ENCODE measurements at regions not wholly inside any gene's neighbourhood (a gene's known extent, or its start where the extent isn't known, plus 50 kb on each side); places are given as distances from the start of the nearest gene placed in this dataset.
A peak's percentile ranks its signal among the peaks of the same experiment; 100 is the strongest.

DNA sequence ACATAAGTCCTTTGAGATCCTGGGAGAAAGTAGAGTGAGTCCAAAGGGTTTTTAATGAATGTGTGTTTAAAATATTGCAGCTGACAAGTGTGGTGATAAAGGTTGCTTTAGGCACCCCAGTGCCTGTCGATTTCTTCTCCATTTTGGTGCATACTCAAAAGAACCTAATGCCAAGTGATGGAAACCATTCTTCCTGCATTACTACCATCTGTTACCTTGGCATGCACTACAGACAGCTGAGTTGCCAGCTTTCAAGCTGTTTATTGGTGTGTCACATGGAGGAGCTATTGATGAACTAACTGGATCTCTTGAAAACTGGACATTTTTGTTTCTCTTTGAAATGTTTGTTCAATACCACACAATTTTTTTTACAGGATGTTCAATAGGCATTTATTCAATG, 350.0 kb downstream of the AKAIN1 start:
- no peak for DNase-seq

DNA sequence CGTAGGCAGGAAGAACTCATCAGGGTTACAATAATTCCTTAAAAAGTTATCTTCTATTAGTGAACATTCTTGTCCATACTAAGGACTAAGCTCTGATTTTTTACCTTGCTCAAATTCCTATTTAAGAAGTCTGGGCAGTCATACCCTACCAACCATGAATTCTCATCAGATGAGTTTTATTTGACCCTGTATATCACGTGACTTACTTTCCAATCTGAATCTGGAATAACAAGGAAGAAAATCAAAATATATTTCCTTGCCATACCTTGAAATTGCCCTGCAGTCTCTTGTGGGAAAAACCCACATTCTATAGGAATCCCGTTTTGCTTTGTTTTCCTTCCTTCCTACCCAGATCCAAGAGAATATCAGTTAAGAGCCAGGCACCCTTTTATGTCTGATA, 352.7 kb downstream of the AKAIN1 start:
- DNase-seq: no peak

DNA sequence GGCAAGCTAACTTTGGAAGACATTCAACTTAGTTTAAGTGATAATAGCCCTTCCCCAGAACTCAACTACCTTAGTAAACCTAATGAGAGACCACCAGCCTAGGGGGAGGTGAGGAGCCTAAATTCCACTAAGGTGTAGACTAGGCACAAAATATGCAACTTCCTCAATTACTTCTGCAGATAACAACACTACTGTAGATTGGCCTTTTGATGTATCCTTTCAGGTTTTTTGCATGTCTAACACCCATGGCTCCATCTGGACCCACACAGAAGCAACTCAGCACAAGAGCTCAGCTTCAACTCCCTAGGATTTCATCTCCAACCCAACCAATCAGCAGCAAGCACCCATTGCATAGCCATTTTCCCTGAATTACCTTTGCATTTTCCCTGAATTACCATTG, 353.3 kb downstream of the AKAIN1 start:
- DNase-seq: no peak

DNA sequence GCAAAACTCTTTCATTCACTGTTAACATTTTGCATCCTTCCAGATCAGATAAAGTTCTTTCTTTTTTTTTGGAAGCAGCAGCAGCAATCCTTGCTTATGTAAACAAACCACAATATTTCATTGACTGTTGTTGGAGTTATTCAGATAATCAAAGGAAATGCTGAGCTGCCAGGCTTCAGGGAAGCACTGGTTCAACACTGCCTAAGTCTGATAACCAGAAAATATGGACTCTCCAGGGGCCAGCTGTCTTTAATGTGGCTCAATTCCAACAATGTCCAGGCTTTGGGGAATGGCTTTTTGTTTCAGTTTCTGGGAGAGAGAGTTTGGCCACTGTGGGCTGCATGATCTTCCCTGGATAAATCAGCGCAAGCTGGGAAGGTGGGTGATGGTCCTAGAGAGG, 354.3 kb downstream of the AKAIN1 start:
- DNase-seq: no peak

DNA sequence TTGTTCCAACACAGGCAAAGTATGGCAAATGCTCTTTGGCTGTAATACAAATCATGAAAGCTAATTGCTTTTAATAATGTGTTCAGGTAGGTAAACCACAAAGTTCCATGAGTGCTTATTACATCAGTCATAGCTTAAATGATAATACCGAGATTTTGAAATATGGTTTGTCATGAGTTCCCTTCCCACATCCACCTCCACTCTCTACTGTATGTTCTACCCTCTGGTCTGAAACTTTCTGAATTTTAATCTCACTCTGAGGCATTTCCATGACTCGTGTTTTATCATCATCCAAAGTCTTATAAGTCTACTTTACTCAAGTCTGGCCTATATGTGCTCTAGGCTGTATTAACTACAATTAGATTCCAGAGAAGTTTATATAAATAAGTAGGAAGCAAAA, 354.8 kb downstream of the AKAIN1 start:
- DNase-seq: no peak

DNA sequence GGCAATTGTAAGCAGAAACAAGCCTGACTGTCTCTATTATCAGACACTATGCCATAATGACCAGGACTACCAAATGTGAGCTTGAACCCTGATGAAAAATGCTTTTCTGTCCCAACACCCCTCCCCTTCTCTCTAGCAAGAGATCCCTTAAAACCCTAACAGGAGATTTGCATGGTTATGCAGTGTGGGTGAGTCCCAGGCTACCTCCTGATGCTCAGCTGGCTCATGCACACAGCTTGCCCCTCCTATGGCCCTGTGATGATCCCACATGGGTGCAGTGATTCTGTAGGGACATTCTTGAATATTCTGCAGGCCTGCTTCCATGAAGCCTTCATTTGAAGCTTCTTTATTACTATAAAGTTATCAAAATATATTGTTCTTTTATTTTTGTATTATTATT, 357.4 kb downstream of the AKAIN1 start:
- DNase-seq: no peak

DNA sequence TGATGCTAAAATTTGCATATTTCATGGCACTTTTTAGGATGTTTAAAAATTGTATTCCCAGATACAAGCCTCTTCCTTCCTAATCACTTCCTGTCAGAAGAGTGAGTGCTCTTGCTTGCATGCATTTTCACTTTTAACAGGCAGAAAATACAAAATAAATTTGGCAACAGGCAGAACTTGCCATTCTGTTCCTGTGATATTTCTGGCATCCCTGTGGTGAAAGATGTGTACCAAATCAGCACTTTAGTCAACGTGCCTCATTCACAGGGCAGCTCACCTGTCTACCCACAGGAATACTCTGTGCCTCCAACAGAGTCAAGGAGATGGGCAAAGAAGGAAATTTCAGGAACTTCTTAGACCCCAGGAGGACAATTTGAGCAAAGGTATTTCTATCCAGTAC, 360.9 kb downstream of the AKAIN1 start:
- no peak for DNase-seq

DNA sequence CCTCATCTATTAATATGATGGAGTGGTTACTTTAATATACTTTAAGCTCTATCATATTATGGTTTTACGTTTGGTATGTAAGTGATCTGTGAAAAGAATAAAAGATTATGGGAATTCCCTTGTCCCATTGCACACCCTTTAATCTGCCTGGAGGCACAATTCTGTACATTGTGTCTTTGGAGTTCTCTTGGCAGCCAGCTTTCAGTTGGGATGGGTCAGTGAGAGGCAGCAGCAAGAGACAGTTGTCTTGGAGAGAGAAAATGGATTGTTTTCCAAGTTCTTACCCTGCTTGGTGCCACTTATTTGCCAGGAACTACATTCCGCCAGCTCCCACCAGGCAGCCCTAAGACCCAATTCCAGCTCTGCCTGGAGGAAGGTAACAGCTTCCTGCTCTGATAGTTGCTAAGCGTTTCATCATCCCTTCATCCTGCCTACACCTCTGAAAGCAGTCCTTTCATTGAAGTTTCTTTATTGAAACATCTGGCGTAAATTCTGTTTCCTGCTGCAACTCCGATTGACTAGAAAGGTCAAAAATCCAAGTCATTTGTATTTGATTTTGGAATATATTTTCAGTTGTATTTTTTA, 365.2 kb downstream of the AKAIN1 start:
- DNase-seq: peak in 1 of 2 experiments; percentile 1

DNA sequence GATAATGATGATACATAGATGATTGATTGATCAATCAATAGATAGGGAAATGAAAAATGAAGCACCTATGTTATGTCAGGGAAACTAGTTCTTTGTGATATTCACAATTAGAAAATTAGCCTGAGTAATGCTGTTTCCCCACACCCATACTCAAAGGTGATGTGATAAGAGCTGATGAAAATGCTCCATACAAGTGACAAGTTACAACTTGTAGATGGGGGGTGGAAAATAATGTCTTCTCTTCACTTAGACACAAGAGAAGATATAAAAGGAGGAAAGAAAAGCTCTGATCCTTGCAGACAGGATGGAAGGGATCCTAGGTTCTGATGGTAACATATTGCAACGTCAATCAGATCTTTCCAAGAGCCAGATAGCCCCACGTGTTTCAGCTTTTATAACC, 365.9 kb downstream of the AKAIN1 start:
- DNase-seq: no peak

DNA sequence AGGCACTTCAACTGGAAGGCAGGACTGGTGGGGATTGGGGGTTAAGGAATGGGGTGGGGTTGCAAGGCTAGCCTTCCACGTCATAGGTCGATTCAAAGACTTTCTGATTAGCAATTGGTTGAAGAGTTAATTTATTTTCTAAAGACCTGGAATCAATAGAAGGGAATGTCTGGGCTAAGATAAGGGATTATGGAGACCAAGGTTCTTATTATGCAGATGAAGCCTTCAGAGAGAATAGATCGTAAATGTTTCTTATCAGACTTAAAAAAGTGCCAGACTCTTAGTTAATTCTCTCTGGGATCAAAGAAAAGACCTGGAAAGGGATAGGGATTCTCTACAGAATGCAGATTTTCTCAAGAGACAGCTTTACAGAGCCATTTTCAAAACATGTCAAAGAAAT, 368.0 kb upstream of the DLGAP1 start:
- DNase-seq: no peak

DNA sequence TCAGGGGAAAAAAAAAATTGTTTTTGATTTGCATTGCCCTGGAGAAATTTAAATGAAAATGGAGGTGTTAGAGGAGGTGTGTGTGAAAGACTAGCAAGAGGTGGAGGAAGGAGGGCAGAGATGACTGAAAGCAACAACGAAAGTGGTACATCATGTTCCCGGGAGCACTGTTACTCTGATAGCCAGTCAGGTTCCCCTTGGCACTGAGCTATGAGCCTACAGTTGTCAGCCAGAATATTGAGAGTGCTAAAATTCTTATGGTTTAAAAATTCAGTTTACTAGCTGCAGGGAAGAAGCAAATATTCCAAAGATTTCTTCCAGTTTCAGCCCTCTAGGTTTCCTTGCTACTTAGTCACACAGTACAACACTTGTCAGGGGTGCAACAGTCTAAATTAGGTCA, 366.7 kb upstream of the DLGAP1 start:
- DNase-seq: no peak

DNA sequence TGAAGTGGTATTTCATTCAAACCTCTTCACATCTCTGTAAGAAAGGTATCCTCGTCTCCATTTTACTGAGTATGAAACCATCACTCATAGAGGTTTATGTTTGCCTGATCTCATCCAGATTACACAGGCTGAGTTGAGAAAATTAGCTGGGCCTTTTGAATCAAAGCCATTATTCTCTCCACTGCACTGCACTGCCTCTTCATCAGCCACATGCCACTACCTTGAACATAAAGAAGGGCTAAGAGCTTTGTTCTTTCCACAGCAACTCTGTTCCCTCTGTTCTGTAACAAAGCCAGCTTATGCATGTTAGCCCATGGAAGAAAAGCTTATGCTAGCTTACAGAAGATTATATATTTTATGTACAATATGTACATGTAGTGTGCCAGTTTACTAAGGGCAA, 362.6 kb upstream of the DLGAP1 start:
- DNase-seq: no peak

DNA sequence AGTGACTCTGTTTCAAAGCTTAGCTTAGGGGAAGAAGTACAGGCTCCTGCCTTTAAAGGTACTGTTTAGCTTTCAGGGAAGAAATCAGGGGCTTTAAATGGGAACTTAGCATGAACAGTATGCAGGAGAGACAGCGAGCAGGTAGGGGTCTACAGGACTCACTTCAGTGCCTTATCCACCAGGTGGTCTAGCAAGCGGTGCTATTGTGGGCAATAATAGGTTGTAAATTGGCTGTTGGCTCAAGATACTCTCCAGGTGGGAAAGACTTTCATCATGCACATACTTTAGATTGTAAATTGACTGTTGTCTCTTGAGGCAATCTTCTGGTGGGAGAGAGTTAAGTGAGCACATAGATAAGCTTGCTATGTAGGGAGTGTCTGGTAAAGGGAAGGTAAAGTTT, 358.6 kb upstream of the DLGAP1 start:
- DNase-seq: no peak

DNA sequence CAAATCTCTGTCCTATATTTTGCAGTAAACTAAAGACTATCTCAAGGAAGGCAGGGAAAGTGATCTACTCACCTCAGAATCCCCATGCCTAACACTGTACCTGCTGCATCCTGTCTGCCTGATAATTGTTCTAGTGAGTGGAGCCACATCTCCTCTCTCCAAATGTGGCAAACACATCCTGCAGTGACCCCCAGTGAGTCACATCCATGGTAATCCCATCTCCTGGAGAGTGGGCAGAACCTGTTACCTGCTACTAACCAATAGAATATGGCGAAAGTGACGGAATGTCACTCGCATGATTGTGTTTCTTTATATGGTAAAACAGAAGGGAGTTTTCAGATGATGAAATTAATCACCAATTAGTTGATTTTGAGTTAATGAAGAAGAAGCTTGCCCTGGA, 353.8 kb upstream of the DLGAP1 start:
- DNase-seq: no peak

DNA sequence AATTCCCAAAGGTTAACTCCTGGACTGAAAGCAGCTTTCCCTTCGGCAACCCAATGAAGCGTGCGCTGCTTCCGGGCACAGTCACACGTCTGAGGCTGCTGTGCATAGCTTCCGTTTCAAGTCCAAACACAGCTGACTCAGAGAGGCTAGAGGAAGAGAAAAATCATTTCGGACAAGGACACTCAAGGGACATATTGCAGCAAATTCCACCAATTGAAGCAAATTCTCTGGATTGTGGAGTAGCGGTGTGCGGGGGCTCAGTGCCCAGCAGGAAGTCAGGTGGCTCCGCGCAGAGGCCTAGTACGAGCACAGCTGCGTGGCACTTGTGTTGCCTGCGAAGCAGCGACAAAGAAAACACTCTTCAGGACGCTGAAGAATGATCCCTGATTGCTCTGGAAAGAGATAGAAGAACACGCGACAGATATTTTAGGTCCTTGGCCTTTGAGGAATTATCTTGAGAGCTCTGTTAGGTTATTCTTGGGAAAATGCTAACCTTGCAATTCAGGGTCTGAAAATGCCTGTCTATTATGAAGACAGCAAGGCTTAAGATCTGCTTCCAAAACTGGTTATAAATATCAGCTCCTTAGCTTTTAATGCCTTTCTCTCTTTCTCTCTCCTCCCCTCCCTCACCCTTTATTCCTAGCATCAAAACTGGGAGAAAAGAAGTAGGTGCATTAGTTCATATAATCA, 352.6 kb upstream of the DLGAP1 start:
- DNase-seq: no peak

DNA sequence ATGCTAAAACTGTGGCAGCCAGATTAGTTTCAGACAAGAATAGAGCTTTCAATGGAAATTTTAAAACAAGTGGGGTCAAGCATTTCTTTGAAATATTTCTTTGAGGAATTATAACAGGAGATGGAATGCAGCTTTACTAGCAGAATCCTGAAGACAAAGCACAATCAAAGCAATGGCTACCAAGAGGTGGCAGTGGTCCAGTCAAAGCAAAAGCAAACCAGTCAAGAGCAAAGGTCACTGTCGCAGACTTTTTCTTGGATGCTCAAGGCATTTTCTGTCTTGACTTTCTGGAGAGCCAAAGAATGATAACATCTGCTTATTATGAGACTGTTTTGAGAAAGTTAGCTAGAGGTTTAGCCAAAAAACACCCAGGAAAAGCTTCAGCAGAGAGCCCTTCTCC, 351.2 kb upstream of the DLGAP1 start:
- no peak for DNase-seq

DNA sequence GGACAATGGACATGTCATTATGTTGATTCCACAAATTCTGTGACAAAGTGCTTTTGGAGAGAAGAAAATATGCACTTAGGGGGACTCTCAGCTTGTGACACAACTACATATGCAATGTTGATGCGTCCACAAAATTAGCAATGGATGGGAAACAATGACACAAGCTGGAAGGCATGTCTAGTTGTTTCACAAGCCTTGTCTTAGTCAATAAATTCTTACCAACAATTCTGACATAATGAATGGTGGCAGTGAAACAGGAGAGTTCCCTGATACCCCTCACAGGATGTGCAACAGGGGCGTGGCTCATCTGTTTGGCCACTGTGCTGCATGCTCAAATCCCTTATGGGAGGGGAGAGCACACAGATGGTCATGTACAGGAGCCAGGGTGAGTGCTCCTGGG, 347.2 kb upstream of the DLGAP1 start:
- no peak for DNase-seq

DNA sequence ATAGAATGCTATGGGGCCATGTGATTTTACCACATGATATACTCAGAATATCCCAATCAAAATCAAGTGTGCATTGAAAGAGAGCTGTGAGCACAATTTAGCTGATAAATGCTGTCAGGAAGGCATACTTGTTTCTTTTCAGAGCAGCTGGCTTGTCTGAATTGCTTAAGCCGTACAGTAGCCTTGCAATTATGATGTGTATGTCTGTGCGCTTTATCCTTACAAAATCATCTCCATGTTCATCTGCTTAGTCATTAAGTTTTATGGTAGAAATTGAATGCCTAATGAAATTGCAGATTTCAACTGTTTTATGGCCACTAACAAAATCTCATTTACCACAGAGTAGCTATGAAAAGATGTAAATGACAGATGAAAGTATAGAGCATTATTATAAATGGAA, 346.0 kb upstream of the DLGAP1 start:
- no peak for DNase-seq

DNA sequence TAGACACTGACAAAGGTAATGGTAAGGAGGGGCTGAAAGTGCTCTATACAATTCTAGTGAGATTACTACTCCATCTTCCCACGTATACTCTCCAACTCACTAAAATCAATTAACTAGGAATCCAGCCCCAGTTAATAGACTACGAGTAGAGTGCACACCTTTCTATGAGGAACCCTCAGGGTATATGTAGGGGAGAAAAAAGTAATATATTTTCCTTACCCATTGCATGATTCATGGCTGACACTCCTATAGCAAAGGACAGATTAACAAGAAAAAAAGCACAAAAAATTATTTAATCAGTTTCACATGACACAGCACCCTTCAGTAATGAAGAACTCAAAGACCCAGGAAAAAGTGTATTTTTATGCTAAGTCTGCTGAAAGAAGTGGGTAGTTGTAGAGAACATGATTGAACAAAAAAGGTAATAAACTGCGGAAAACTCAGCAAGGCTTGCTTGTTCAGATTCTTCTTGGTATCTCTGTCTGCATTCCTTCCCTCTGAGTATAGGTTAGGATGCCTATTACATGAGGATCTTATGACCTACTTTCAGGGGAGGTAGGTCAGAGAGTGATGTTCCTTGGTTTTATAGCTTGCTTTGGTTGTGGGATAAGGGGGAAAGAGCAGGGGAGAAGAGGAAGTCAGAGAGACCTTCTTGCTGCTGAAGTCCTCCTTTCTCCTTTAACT, 342.0 kb upstream of the DLGAP1 start:
- no peak for DNase-seq

DNA sequence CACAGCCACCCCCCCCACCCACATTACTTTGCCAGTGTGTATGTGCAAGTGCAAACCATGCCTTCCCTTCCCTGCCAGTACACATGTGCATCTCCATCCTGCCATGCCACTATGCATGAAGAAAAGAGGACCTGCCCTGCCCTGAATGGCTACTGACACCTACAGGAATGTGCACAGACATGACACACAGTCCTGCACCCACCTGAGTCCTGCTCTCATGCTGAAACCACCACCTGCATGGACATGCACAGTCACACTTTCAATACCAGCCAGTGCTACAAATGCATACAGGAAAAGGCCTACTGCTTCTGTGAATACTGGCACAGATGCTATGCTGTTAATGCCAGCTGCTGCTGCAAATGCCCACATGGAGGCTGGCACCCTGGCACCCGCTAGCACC, 334.4 kb upstream of the DLGAP1 start:
- DNase-seq: no peak

DNA sequence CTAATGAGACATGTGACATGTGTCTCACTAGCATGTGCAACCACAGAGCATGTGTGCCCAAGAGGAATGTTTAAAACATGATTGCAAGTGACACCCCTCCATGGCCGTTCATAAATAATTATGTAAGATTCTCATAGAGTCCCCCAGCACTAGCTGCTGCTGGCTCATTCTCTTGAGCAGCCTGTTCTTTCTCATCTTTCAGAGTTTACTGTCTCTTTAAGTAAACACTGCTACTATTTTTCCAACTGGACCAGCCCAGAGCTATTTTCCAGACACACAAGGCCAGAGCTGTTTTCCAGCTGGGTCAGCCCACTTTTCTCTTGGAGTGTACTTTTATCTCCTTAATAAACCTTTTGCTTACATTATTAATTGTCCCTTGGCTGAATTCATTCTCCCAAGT, 326.8 kb upstream of the DLGAP1 start:
- DNase-seq: no peak

DNA sequence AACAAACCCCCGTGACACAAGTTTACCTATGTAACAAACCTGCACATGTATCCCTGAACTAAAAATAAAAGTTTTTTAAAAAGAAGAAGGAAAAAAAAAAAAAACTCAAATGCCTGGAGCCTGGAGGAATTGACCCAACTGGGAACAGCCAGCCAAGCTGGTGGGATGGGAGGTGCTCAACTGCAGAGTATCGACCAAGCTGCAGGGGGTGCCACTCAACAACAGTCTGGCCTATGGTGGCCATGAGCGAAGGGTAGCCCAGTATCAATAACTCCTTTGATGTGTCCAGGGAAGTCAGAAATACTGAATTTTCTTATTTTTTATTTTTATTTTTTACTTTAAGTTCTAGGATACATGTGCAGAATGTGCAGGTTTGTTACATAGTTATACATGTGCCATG, 310.3 kb upstream of the DLGAP1 start:
- DNase-seq: no peak

DNA sequence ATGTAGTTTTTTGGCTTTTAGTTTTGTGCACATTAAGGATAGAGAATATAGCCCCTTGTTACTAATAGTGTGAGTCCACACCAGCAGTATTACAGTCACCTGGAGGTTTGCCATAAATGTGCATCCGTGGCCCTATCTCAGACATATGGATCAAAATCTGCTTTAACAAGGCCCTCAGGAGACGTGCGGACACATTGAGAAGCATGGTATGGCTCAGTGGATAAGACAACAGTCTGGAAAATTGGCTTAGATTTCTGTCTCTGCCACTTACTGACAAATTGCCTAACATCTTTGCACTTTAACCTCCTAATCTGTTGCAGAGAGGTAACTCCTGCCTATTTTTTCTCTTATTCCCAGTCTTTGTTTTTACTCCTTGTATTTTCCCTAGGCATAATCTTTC, 307.2 kb upstream of the DLGAP1 start:
- DNase-seq: no peak

DNA sequence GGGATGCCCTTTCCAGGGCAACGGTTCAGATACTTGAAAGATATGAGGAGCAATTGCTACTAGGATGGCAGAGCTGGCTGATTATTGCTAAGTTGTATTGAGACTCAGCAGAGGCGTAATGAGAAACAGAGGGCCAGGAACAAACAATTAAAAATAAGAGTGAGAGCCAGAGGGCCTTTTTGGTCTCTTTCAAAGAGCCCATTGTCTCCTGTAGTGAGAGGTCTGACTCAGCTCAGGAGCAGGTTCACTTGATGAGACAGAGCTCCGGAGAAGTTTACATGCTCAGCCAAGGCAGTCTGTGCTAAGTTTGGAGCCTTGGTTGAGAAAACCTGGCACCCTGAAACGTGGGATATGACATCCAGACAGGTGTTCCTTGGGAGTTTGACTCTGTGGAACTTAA, 303.9 kb upstream of the DLGAP1 start:
- no peak for DNase-seq

DNA sequence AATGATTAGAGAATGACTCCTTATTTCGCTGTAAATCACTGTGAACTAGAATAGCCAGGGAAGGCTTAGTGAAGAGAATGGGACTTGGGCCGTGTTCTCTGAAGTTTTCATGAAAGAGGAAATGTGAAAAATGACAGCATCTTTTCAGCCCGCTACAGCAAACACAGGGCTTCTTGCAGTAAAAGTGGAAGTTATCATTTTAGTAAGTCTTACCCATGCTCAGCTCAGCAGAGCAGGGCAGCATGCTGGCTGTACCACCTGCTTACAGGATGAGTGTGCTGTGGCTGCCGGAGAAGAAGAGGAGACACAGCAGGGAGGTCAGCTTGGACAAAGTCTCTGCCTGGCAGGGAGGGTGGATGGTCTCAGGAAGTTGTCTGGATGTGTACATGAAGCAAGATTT, 300.7 kb upstream of the DLGAP1 start:
- no peak for DNase-seq

All from NCI-H1930 (cell line).